H9 (cell line): ENCODE measurements at regions not wholly inside any gene's neighbourhood (a gene's known extent, or its start where the extent isn't known, plus 50 kb on each side); places are given as distances from the start of the nearest gene placed in this dataset.

Experiments
- DNase-seq: peaks from one replicate; pipeline ENCODE4 v3.0.0-alpha.2; 2017
- H2AFZ ChIP-seq: one replicate; pipeline ENCODE4 v1.6.1; 2013; ENCODE audit warnings: mild to moderate bottlenecking, low read length, control low read depth, moderate library complexity
- H2AK5ac ChIP-seq: 2 replicates; pipeline ENCODE4 v1.6.1; 2013; ENCODE audit warnings: low read length, control low read depth, mixed read lengths; ENCODE audit not compliant: insufficient read length
- H2BK120ac ChIP-seq: one replicate; pipeline ENCODE4 v1.6.1; 2013; ENCODE audit warnings: low read depth, mild to moderate bottlenecking, low read length, control low read depth, inconsistent platforms; ENCODE audit not compliant: poor library complexity, severe bottlenecking
- H2BK12ac ChIP-seq: 2 replicates; pipeline ENCODE4 v1.6.1; 2013; ENCODE audit warnings: low read length, control low read depth, mixed read lengths, low read depth; ENCODE audit not compliant: insufficient read length
- H2BK15ac ChIP-seq: 2 replicates; pipeline ENCODE4 v1.6.1; 2013; ENCODE audit warnings: low read depth, low read length, control low read depth
- H2BK20ac ChIP-seq: one replicate; pipeline ENCODE4 v1.6.1; 2013; ENCODE audit warnings: low read depth, mild to moderate bottlenecking, low read length, control low read depth, inconsistent platforms; ENCODE audit not compliant: poor library complexity, severe bottlenecking
- H2BK5ac ChIP-seq: 2 replicates; pipeline ENCODE4 v1.6.1; 2013; ENCODE audit warnings: low read length, control low read depth, mixed read lengths; ENCODE audit not compliant: insufficient read length
- H3K14ac ChIP-seq: 2 replicates; pipeline ENCODE4 v1.6.1; 2013; ENCODE audit warnings: low read length, control low read depth; ENCODE audit not compliant: insufficient read depth
- H3K18ac ChIP-seq: 2 replicates; pipeline ENCODE4 v1.6.1; 2013; ENCODE audit warnings: low read depth, mild to moderate bottlenecking, mixed read lengths, low read length, control low read depth; ENCODE audit not compliant: insufficient read length
- H3K23ac ChIP-seq: 2 replicates; pipeline ENCODE4 v1.6.1; 2013; ENCODE audit warnings: low read length, control low read depth, mixed read lengths, low read depth; ENCODE audit not compliant: insufficient read length
- H3K23me2 ChIP-seq: 2 replicates; pipeline ENCODE4 v1.6.1; 2013; ENCODE audit warnings: low read depth, mild to moderate bottlenecking, mixed read lengths, low read length, control low read depth; ENCODE audit not compliant: insufficient read length, poor library complexity, severe bottlenecking
- H3K27ac ChIP-seq: 2 replicates; pipeline ENCODE4 v1.5.1; 2013; ENCODE audit warnings: low read length, control low read depth, mixed read lengths, low read depth; ENCODE audit not compliant: insufficient read length
- H3K27me3 ChIP-seq: 2 replicates; pipeline ENCODE4 v1.6.1; 2013; ENCODE audit warnings: low read length, control low read depth, inconsistent platforms; ENCODE audit not compliant: insufficient read depth
- H3K4ac ChIP-seq: 2 replicates; pipeline ENCODE4 v1.6.1; 2013; ENCODE audit warnings: low read depth, mild to moderate bottlenecking, control low read depth, inconsistent platforms, low read length, moderate library complexity
- H3K4me1 ChIP-seq: 2 replicates; pipeline ENCODE4 v1.6.1; 2013; ENCODE audit warnings: low read length, control low read depth, inconsistent platforms; ENCODE audit not compliant: insufficient read depth
- H3K4me2 ChIP-seq: 2 replicates; pipeline ENCODE4 v1.6.1; 2013; ENCODE audit warnings: low read length, control low read depth, mixed read lengths; ENCODE audit not compliant: insufficient read length, insufficient read depth
- H3K56ac ChIP-seq: 2 replicates; pipeline ENCODE4 v1.6.1; 2013; ENCODE audit warnings: low read depth, mild to moderate bottlenecking, mixed read lengths, low read length, control low read depth; ENCODE audit not compliant: insufficient read length
- H3K79me1 ChIP-seq: 2 replicates; pipeline ENCODE4 v1.6.1; 2013; ENCODE audit warnings: low read depth, mild to moderate bottlenecking, moderate library complexity, low read length, control low read depth, inconsistent platforms; ENCODE audit not compliant: insufficient read depth, poor library complexity, severe bottlenecking
- H3K79me2 ChIP-seq: 2 replicates; pipeline ENCODE4 v1.6.1; 2013; ENCODE audit warnings: low read length, control low read depth, inconsistent platforms; ENCODE audit not compliant: insufficient read depth
- H3K9ac ChIP-seq: 2 replicates; pipeline ENCODE4 v1.6.1; 2013; ENCODE audit warnings: low read length, control low read depth, mixed read lengths; ENCODE audit not compliant: insufficient read length; ENCODE audit errors: extremely low read depth
- H3K9me3 ChIP-seq: one replicate; pipeline ENCODE4 v1.6.1; 2013; ENCODE audit warnings: low read depth, low read length, inconsistent platforms; ENCODE audit not compliant: control insufficient read depth
- H3T11ph ChIP-seq: one replicate; pipeline ENCODE4 v1.6.1; 2013; ENCODE audit warnings: mild to moderate bottlenecking, low read length, control low read depth, inconsistent platforms
- H4K20me1 ChIP-seq: one replicate; pipeline ENCODE4 v1.6.1; 2013; ENCODE audit not compliant: control insufficient read depth, insufficient read length, insufficient read depth
- H4K5ac ChIP-seq: 2 replicates; pipeline ENCODE4 v1.6.1; 2013; ENCODE audit warnings: low read depth, mild to moderate bottlenecking, mixed read lengths, low read length, control low read depth; ENCODE audit not compliant: insufficient read length
- H4K8ac ChIP-seq: replicated peaks from 2 replicates; pipeline ENCODE4 v1.6.1; 2013; ENCODE audit warnings: low read length, control low read depth, mixed read lengths, low read depth; ENCODE audit not compliant: insufficient read length
- H4K91ac ChIP-seq: 2 replicates; pipeline ENCODE4 v1.6.1; 2013; ENCODE audit warnings: low read depth, mild to moderate bottlenecking, moderate library complexity, mixed read lengths, low read length, control low read depth; ENCODE audit not compliant: insufficient read length
- H3K27ac Mint-ChIP-seq, 3 experiments: 2 replicates in 2 of 3; 3 replicates in 1 of 3; pipeline ENCODE4 v1.8.0; 2020 to 2021; ENCODE audit warnings: mixed read lengths in 3 of 3, mild to moderate bottlenecking in 1 of 3, moderate library complexity in 1 of 3
- H3K27me3 Mint-ChIP-seq: 2 replicates; pipeline ENCODE4 v1.8.0; 2021; ENCODE audit warnings: low read depth, mild to moderate bottlenecking, moderate library complexity, mixed read lengths
- H3K36me3 Mint-ChIP-seq, 3 experiments: 2 replicates in 2 of 3; 3 replicates in 1 of 3; pipeline ENCODE4 v1.8.0; 2020 to 2021; ENCODE audit warnings: low read depth in 3 of 3, mixed read lengths in 3 of 3; ENCODE audit not compliant: insufficient read depth in 1 of 3
- H3K4me1 Mint-ChIP-seq, 2 experiments: 2 replicates each; pipeline ENCODE4 v1.8.0; 2020; ENCODE audit warnings: mixed read lengths in 2 of 2
- H3K4me3 Mint-ChIP-seq, 2 experiments: 2 replicates in 1 of 2; 3 replicates in 1 of 2; pipeline ENCODE4 v1.8.0; 2020 to 2021; ENCODE audit warnings: mild to moderate bottlenecking in 2 of 2, mixed read lengths in 2 of 2, moderate library complexity in 1 of 2
- H3K9me3 Mint-ChIP-seq, 2 experiments: 2 replicates in 1 of 2; 3 replicates in 1 of 2; pipeline ENCODE4 v1.8.0; 2020; ENCODE audit warnings: mild to moderate bottlenecking in 2 of 2, mixed read lengths in 2 of 2, moderate library complexity in 1 of 2
- CTCF ChIP-seq: fragments of 200-600 bp; sonication (generic); conservative IDR thresholded peaks from 3 replicates; pipeline ENCODE4 v1.8.0; 2021; ENCODE audit warnings: antibody characterized with exemption, mild to moderate bottlenecking

- Histone ChIP-seq H3K27me3 (no peaks in the 10 kb centered on the region), H2AFZ (no peak overlapping the region), H3K14ac (no peak overlapping the region), H3K23ac (no peak overlapping the region), H2BK5ac (no peak overlapping the region), H3K79me1 (no peaks in the 10 kb centered on the region), H3K23me2 (no peaks in the 10 kb centered on the region), H2BK15ac (no peak overlapping the region), H4K91ac (no peak overlapping the region), H3K9ac (no peak overlapping the region), H3K4me1 (no peaks in the 10 kb centered on the region), H3K56ac (no peak overlapping the region), H3K4me2 (no peak overlapping the region), H4K20me1 (no peaks in the 10 kb centered on the region), H3K9me3 (no peaks in the 10 kb centered on the region), H2BK120ac (no peak overlapping the region), H3K79me2 (no peaks in the 10 kb centered on the region), H3T11ph (no peak overlapping the region), H3K18ac (no peak overlapping the region), H4K8ac (no peak overlapping the region), H4K5ac (no peak overlapping the region), H3K27ac (no peak overlapping the region), H2AK5ac (no peak overlapping the region), H2BK12ac (no peak overlapping the region), H2BK20ac (no peak overlapping the region), H3K4ac (no peak overlapping the region)
- TF ChIP-seq CTCF, result no peak
- no peak for DNase-seq
- no peaks in the 10 kb centered on the region for H3K27me3 Mint-ChIP-seq
- H3K4me3 Mint-ChIP-seq, result no peak overlapping the region
- no peak overlapping the region for H3K27ac Mint-ChIP-seq
- no peaks in the 10 kb centered on the region for H3K4me1 Mint-ChIP-seq
- H3K9me3 Mint-ChIP-seq, result no peaks in the 10 kb centered on the region
- no peaks in the 10 kb centered on the region for H3K36me3 Mint-ChIP-seq
Observed at GRCh38 chr18:41660654-41661053, 294.4 kb upstream of the PIK3C3 start.
